ENCODE measurements at regions not wholly inside any gene's neighbourhood (a gene's known extent, or its start where the extent isn't known, plus 50 kb on each side); places are given as distances from the start of the nearest gene placed in this dataset.

- TF ChIP-seq POLR2A (IDR thresholded peaks at IDR 0.05; ENCODE audit: low read length) (no peak), GATA1 (IDR thresholded peaks at IDR 0.05; ENCODE audit: low read depth, low read length) (no peak)
Measured at GRCh38 chr14:97462081-97462480, 664.9 kb downstream of the VRK1 start.

All from erythroblast (primary cell).